ENCODE measurements at regions not wholly inside any gene's neighbourhood (a gene's known extent, or its start where the extent isn't known, plus 50 kb on each side); places are given as distances from the start of the nearest gene placed in this dataset.

- H2AFZ ChIP-seq (ENCODE audit: low read depth, low read length, poor library complexity, severe bottlenecking): peak overlapping the region; percentile 19
Measured at GRCh38 chr12:118714051-118714460, 267.3 kb upstream of the SRRM4 start.

GRCh38 chr12:118714500-118714899 lies 266.8 kb upstream of the SRRM4 start:
- Histone ChIP-seq H3K4me2 (ENCODE audit: low read length) (peak overlapping the region; percentile 23; the same call in 1 of the 2 replicates), H3K27me3 (ENCODE audit: insufficient read depth, low read length) (no peaks in the 10 kb centered on the region), H3K9me3 (ENCODE audit: control insufficient read depth in 1 of 2, insufficient read depth in 1 of 2, low read depth in 1 of 2, low read length in 2 of 2) (no peaks in the 10 kb centered on the region), H3K79me2 (ENCODE audit: insufficient read depth, low read length) (no peaks in the 10 kb centered on the region), H3K27ac (ENCODE audit: low read depth, low read length) (no peak overlapping the region), H3K9ac (ENCODE audit: low read length) (no peak overlapping the region), H2AFZ (ENCODE audit: low read depth, low read length, poor library complexity, severe bottlenecking) (peak overlapping the region; percentile 19), H4K20me1 (ENCODE audit: insufficient read depth) (no peaks in the 10 kb centered on the region), H3K9me2 (ENCODE audit: insufficient read depth) (no peaks in the 10 kb centered on the region), H3K4me3 (replicated peaks in 1 of 2; ENCODE audit: low read depth in 1 of 2, low read length in 2 of 2) (no peak overlapping the region), H3K36me3 (ENCODE audit: control insufficient read depth in 1 of 2, insufficient read depth in 2 of 2, low read length in 2 of 2) (no peaks in the 10 kb centered on the region), H3K4me1 (ENCODE audit: control insufficient read depth in 1 of 2, insufficient read depth in 2 of 2, low read length in 2 of 2) (no peaks in the 10 kb centered on the region)
- intact Hi-C loops (cut with micrococcal nuclease): loop anchor here (1.0 kb wide), 2 partner anchors 699 to 831 kb away; no protein-coding TSS in a partner anchor
- POLR2A ChIA-PET: no interaction called here
- no peak for ATAC-seq
- no peak for DNase-seq (ENCODE audit: low read depth, low spot score)
- CTCF ChIA-PET: no interaction called here
- RAD21 ChIA-PET (ENCODE audit: low non-redundant PET in 1 of 2, low total read pairs in 2 of 2, uncharacterized antibody in 2 of 2, unreplicated experiment in 2 of 2): no interaction called here
- no TSS peak for BruUV-seq (replicated peaks)
- no peak for TF ChIP-seq SIN3A (IDR thresholded peaks at IDR 0.05; ENCODE audit: low read depth)
- no peak for TF ChIP-seq ATF3 (IDR thresholded peaks at IDR 0.05)
- TF ChIP-seq EZH2 (IDR thresholded peaks at IDR 0.05): no peak
- TF ChIP-seq, protein P1, sequence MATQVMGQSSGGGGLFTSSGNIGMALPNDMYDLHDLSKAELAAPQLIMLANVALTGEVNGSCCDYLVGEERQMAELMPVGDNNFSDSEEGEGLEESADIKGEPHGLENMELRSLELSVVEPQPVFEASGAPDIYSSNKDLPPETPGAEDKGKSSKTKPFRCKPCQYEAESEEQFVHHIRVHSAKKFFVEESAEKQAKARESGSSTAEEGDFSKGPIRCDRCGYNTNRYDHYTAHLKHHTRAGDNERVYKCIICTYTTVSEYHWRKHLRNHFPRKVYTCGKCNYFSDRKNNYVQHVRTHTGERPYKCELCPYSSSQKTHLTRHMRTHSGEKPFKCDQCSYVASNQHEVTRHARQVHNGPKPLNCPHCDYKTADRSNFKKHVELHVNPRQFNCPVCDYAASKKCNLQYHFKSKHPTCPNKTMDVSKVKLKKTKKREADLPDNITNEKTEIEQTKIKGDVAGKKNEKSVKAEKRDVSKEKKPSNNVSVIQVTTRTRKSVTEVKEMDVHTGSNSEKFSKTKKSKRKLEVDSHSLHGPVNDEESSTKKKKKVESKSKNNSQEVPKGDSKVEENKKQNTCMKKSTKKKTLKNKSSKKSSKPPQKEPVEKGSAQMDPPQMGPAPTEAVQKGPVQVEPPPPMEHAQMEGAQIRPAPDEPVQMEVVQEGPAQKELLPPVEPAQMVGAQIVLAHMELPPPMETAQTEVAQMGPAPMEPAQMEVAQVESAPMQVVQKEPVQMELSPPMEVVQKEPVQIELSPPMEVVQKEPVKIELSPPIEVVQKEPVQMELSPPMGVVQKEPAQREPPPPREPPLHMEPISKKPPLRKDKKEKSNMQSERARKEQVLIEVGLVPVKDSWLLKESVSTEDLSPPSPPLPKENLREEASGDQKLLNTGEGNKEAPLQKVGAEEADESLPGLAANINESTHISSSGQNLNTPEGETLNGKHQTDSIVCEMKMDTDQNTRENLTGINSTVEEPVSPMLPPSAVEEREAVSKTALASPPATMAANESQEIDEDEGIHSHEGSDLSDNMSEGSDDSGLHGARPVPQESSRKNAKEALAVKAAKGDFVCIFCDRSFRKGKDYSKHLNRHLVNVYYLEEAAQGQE (IDR thresholded peaks at IDR 0.05; ENCODE audit: low read depth): no peak
- no peak for TF ChIP-seq SRF (IDR thresholded peaks at IDR 0.05; ENCODE audit: low read depth)
- TF ChIP-seq, protein P2, sequence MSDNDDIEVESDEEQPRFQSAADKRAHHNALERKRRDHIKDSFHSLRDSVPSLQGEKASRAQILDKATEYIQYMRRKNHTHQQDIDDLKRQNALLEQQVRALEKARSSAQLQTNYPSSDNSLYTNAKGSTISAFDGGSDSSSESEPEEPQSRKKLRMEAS (IDR thresholded peaks at IDR 0.05): no peak

More at GRCh38 chr12:118714051-118714460, 267.3 kb upstream of the SRRM4 start:
- H3K9ac ChIP-seq (ENCODE audit: low read length): no peak overlapping the region
- intact Hi-C loops (cut with micrococcal nuclease): loop anchor here (1.0 kb wide), 2 partner anchors 699 to 831 kb away; no protein-coding TSS in a partner anchor
- H4K20me1 ChIP-seq (ENCODE audit: insufficient read depth): no peaks in the 10 kb centered on the region
- no peaks in the 10 kb centered on the region for H3K79me2 ChIP-seq (ENCODE audit: insufficient read depth, low read length)
- H3K27ac ChIP-seq (ENCODE audit: low read depth, low read length): no peak overlapping the region
- no peaks in the 10 kb centered on the region for H3K9me2 ChIP-seq (ENCODE audit: insufficient read depth)
- H3K27me3 ChIP-seq (ENCODE audit: insufficient read depth, low read length): no peaks in the 10 kb centered on the region
- POLR2A ChIA-PET: no interaction called here
- CTCF ChIA-PET: no interaction called here
- DNase-seq (ENCODE audit: low read depth, low spot score) (peak; percentile 34), ATAC-seq (peak; percentile 80)
- H3K9me3 ChIP-seq (ENCODE audit: control insufficient read depth in 1 of 2, insufficient read depth in 1 of 2, low read depth in 1 of 2, low read length in 2 of 2): no peaks in the 10 kb centered on the region
- no peaks in the 10 kb centered on the region for H3K36me3 ChIP-seq (ENCODE audit: control insufficient read depth in 1 of 2, insufficient read depth in 2 of 2, low read length in 2 of 2)
- RAD21 ChIA-PET (ENCODE audit: low non-redundant PET in 1 of 2, low total read pairs in 2 of 2, uncharacterized antibody in 2 of 2, unreplicated experiment in 2 of 2): no interaction called here
- no peak overlapping the region for H3K4me3 ChIP-seq (replicated peaks in 1 of 2; ENCODE audit: low read depth in 1 of 2, low read length in 2 of 2)
- H3K4me1 ChIP-seq (ENCODE audit: control insufficient read depth in 1 of 2, insufficient read depth in 2 of 2, low read length in 2 of 2): no peaks in the 10 kb centered on the region
- BruUV-seq (replicated peaks): no TSS peak
- peak; percentile 60 for TF ChIP-seq RAD21 (IDR thresholded peaks at IDR 0.05; ENCODE audit: low read depth)
- TF ChIP-seq CBX3 (IDR thresholded peaks at IDR 0.05; ENCODE audit: low read depth): peak; percentile 84; the same call in 1 of the 2 replicates
- TF ChIP-seq ELF1 (IDR thresholded peaks at IDR 0.05; ENCODE audit: borderline replicate concordance, low read depth): 0 out of 2 replicates have a peak, but pooled peaks have one; percentile 29
- TF ChIP-seq, protein P3, sequence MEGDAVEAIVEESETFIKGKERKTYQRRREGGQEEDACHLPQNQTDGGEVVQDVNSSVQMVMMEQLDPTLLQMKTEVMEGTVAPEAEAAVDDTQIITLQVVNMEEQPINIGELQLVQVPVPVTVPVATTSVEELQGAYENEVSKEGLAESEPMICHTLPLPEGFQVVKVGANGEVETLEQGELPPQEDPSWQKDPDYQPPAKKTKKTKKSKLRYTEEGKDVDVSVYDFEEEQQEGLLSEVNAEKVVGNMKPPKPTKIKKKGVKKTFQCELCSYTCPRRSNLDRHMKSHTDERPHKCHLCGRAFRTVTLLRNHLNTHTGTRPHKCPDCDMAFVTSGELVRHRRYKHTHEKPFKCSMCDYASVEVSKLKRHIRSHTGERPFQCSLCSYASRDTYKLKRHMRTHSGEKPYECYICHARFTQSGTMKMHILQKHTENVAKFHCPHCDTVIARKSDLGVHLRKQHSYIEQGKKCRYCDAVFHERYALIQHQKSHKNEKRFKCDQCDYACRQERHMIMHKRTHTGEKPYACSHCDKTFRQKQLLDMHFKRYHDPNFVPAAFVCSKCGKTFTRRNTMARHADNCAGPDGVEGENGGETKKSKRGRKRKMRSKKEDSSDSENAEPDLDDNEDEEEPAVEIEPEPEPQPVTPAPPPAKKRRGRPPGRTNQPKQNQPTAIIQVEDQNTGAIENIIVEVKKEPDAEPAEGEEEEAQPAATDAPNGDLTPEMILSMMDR (IDR thresholded peaks at IDR 0.05 in 2 of 3, conservative IDR thresholded peaks at IDR 0.05 in 1 of 3; ENCODE audit: borderline replicate concordance in 1 of 3, insufficient read depth in 1 of 3, low read depth in 2 of 3, low read length in 2 of 3): peak; percentile 62 to 81 (median 68)
- TF ChIP-seq EGR1 (IDR thresholded peaks at IDR 0.05; ENCODE audit: low read depth): no peak
- TF ChIP-seq SRF (IDR thresholded peaks at IDR 0.05; ENCODE audit: low read depth): peak; percentile 34; the same call in 1 of the 2 replicates
- TF ChIP-seq CEBPB (IDR thresholded peaks at IDR 0.05; ENCODE audit: low read depth): no peak
- no peak for TF ChIP-seq EZH2 (IDR thresholded peaks at IDR 0.05)
- H3K4me2 ChIP-seq (ENCODE audit: low read length): peak overlapping the region; percentile 23; the same call in 1 of the 2 replicates

All from HCT116 (cell line).